Prostate gland (tissue), 2 donors: ENCODE measurements at regions not wholly inside any gene's neighbourhood (a gene's known extent, or its start where the extent isn't known, plus 50 kb on each side); places are given as distances from the start of the nearest gene placed in this dataset.

Experiments used
- POLR2A ChIP-seq: fragments of 450-650 bp; IDR thresholded peaks from one replicate; pipeline ENCODE4 v1.6.1; 2016; ENCODE audit warnings: antibody characterized with exemption, mild to moderate bottlenecking
- POLR2AphosphoS5 ChIP-seq: sonication (generic); formaldehyde crosslinking; IDR thresholded peaks from one replicate; pipeline ENCODE4 v1.6.1; 2017; ENCODE audit warnings: antibody characterized with exemption
- TF ChIP-seq, protein P1 (sequence below), 4 experiments: fragments of 200-600 bp in 2 of 4; fragments of 450-650 bp in 2 of 4; sonication (generic) in 2 of 4; IDR thresholded peaks; 1 replicate in 3 of 4; 2 replicates in 1 of 4; pipeline ENCODE4 v1.5.1; 2016 to 2019; ENCODE audit warnings: antibody characterized with exemption in 4 of 4, mild to moderate bottlenecking in 2 of 4, moderate library complexity in 2 of 4

DNA sequence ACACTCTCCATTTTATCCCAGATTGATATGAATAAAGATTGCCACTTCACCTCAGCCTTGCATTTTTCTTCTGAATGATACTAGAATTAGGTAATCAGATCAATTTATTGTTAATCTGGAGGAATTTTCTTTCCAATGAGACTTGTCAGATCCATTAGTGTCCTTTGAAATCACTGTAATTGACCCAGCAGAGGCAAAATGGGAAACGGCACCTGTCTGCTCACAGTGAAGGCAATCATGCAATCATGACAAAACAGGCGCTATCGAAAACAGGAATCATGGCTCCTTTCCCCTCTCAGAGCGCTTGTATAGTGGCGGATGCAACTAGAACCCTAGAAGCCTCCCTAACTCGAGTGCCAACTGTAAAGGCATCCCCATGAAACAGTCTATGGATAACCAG lies 417.6 kb downstream of the GALC start:
- TF ChIP-seq POLR2AphosphoS5 (no peak), POLR2A (no peak)
- TF ChIP-seq, protein P1, sequence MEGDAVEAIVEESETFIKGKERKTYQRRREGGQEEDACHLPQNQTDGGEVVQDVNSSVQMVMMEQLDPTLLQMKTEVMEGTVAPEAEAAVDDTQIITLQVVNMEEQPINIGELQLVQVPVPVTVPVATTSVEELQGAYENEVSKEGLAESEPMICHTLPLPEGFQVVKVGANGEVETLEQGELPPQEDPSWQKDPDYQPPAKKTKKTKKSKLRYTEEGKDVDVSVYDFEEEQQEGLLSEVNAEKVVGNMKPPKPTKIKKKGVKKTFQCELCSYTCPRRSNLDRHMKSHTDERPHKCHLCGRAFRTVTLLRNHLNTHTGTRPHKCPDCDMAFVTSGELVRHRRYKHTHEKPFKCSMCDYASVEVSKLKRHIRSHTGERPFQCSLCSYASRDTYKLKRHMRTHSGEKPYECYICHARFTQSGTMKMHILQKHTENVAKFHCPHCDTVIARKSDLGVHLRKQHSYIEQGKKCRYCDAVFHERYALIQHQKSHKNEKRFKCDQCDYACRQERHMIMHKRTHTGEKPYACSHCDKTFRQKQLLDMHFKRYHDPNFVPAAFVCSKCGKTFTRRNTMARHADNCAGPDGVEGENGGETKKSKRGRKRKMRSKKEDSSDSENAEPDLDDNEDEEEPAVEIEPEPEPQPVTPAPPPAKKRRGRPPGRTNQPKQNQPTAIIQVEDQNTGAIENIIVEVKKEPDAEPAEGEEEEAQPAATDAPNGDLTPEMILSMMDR (IDR thresholded peaks at IDR 0.05), result no peak
